NCI-H82 (cell line): ENCODE measurements at regions not wholly inside any gene's neighbourhood (a gene's known extent, or its start where the extent isn't known, plus 50 kb on each side); places are given as distances from the start of the nearest gene placed in this dataset.

ENCODE experiments used
- DNase-seq: peaks from one replicate; lab custom pipeline; 2025; lab: John Stamatoyannopoulos, UW

GRCh38 chr2:17069564-17069963, 403.9 kb upstream of the CYRIA start:
- no peak for DNase-seq

GRCh38 chr2:17068021-17068420, 402.4 kb upstream of the CYRIA start:
- DNase-seq: no peak

DNA sequence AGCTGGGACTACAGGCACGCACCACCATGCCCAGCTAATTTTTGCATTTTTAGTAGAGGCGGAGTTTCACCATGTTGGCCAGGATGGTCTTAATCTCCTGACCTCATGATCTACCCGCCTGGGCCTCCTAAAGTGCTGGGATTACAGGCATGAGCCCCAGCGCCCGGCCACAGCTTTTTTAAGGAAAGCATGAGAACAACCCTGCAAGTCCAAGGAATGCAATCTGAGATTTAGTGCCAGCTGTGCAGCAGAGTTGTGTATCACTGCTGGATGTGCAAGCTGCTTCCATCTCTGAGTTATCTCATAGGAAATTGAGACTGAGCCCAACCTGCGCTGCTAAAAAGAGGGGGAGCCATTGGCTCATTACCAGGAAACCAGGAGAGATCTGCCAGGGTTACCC, 399.9 kb upstream of the CYRIA start:
- no peak for DNase-seq

GRCh38 chr2:17061028-17061427, 395.4 kb upstream of the CYRIA start:
- DNase-seq: no peak

GRCh38 chr2:17059458-17059857, 393.8 kb upstream of the CYRIA start:
- DNase-seq: no peak

GRCh38 chr2:17058772-17059402, 393.3 kb upstream of the CYRIA start:
- DNase-seq: no peak

GRCh38 chr2:17057109-17058017, 391.7 kb upstream of the CYRIA start:
- DNase-seq: no peak

DNA sequence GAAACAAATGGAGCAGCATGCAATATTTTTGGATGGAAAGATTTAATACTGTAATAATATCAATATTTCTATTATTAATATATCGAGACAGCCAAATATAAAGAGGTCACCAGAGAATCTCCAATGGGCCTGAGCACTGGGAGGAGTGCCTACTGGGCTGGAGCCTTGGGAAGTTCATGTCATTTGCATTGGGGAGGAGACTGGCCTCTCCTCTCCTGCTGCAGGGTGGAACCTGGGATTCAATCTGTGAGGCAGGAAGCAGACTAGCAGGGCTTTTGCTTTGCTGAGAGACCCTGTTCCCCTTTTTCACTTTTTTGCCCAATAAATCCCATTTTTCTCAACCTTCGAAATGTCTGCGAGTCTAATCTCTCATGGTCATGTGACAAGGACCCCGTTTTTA, 390.6 kb upstream of the CYRIA start:
- DNase-seq: no peak

DNA sequence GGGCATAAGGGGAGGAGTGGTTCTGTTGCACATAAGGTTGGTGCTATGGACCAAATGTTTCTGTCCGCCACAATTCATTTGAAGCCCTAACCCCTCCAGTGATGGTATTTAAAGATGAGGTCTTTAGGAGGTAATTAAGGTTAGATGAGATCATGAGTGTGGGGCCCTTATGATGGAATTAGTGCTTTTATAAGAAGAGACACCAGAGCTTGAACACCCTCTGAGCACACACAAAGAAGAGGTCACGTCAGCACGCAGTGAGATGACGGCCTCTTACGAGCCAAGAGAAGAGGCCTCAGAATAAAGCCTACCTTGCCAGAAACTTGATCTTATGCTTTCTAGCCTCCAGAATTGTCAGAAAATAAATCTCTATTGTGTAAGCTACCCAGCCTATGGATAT, 386.4 kb upstream of the CYRIA start:
- DNase-seq: no peak

GRCh38 chr2:17051538-17051937, 385.9 kb upstream of the CYRIA start:
- no peak for DNase-seq

DNA sequence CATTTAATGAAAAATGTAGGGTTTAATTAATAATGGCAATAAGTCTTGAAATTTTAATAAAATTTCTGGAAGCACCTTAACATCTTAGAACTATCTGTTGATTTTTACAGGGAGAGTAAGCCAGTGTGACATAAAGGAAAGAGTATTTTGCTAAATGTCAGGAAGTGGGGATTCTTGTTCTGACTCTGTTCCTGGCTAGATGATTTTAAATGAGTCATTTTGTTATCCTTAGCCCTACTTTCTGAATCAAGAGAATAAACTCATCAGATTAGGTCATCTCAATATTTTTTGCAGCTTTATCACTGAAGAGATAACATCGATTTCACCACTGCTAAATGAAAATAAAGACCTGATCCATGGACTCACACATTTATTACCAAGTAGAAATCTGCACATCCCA, 377.5 kb upstream of the CYRIA start:
- no peak for DNase-seq

DNA sequence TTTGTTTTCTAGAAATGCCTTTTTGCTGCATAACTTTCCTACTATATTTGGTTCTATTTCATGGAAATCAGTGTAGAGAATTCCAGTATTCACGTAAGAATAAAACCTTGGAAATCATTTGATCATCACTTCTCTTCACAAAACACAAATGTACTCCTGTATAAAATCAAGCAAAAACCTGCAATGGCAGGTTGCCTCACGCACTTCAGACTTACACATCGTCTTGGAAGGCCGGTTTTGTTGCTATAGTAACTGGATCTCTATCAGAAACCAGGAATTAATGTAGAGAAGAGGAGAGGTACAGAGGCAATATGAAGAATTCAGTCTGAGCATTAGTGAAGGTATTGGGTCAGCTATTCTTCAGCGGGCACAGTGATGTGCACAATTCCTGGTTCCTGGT, 370.7 kb upstream of the CYRIA start:
- DNase-seq: no peak

- no peak for DNase-seq
Observed at GRCh38 chr2:17035010-17035409, 369.4 kb upstream of the CYRIA start.

- peak; percentile 87 for DNase-seq
Observed at GRCh38 chr2:17030047-17030446, 364.4 kb upstream of the CYRIA start.

DNA sequence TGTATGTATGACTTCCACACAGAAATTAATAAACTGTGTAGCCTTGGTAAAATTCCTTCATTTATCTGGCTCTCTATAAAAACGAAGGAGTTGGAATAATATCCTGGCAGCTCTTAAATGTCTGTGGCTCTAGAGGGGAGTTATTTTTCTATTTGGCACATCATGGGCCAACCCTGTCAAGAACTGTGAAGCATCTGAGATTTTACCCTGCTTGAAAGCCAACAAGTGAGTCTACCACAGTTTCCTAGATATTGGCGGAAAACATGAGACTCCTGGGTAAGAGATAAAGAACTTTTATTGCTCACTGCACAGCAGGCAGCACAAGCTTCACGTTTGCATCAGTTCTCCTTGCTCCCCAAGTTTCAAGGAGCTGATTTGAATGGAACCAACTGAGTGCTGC, 346.7 kb upstream of the CYRIA start:
- DNase-seq: no peak

DNA sequence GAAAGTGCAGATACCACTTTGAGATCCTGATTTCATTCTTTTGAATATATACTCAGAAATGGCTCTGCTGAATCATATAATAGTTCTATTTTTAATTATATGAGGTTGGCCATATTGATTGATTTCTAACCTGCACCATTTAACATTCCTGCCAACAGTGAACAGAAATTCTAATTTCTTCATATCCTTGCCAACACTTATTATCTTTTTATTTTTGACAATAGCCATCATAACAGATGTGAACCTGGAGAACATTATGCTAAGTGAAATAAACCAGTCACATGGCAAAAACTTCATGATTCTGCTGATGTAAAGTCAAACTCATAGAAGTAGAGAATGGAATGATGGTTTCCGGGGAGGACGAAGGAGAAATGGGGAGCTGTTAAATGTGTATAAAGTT, 344.5 kb upstream of the CYRIA start:
- DNase-seq: no peak

DNA sequence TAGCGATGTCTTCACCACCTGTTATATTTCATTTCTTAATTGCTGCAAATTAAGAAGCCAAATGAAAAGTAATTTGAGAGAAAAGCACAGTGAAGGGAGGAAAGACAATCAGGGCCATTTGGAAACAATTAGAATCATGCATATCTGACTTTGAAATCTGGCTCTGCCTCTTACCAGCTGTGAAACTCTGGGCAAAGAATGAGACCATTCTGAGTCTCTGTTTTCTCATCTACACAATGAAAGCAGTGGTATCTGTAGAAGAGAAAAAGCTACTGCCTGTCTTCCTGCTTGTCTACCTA, 334.5 kb upstream of the CYRIA start:
- no peak for DNase-seq

GRCh38 chr2:16999347-17000183, 333.9 kb upstream of the CYRIA start:
- DNase-seq: no peak

DNA sequence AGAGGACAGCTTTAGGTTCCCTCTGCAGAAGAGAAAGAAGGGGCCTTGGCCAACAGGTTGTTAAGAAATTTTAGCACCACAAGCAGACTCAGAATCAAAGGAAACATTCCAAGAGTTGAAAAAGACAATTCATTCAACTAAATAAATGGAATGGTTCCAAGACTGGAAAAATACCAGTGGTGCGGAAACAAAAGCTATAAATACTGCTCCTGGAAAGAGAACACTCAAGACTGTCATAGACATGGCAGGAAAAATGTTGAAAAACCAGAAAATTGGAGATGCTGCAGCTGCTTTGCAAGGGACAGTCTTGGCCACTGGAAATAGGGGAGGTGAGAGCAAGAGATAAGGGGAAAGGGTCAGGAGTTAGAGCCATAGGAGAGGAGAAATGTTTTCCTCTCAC, 312.7 kb upstream of the CYRIA start:
- no peak for DNase-seq

DNA sequence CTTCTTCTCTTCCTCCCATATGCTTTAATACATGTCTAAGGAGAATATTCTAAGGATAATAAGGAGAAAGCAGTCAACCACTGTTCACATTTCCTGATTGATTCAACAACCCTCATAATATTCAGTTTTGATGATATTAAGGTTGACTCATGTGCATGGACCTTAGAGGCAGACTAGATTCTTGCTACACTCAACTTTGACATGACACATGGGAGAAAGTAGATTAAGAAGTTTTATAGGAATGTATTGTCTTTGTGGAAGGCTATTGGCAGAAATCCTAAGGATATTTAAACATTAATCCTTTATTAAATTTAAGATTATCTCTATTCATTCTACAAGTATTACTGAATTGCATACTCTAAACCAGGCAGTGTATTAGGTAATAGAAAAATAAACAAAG, 309.1 kb upstream of the CYRIA start:
- no peak for DNase-seq

DNA sequence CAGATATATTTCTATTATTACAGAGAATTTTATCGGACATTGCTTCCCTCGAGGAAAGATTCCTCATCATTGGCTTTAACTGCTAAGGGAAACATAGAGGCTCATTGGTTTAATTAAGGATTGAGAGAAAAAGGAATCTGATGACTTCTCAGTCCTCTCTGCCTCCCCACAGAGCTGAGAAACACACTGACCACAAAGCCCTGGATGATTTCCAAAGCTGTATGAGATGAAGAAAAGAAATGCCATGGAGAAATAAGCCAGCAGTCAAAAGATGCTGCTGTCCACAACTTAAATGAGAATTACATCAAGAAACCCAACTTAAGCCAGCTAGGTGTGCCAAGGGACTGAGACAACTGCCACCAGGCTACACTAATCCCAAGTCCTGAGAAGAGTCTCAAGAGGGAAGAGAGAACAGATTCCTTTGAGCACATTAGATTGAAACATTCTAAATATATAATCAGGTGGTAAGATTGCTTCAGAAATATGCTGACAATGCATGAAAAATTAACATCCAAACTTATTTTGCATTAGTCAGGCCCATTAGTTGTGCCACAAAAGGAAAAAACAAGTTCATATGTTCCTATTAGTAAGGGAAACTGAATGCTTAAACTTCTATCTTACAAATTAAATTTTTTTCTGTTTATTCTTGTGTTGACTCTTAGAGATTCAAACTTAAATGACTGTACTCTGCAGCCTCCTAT, 308.1 kb upstream of the CYRIA start:
- no peak for DNase-seq

DNA sequence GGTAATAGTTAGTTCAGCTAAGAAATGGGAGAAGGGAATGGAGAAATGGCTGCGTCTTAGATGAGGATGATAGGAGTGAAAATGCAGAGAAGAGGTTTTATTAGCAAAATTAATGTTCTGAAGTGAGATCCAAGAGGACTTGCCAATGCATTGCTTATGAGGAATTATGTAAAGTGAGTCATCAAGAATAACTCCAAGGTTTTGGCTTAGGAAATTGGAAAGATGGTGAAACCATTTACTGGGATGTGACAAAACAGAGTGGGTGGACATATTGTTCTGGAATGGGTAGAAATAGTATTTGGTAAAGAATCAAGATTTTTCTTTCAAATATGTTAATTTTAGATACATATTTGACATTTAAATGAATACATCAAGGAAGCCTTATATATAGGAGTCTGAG, 306.6 kb upstream of the CYRIA start:
- no peak for DNase-seq
